ENCODE measurements at regions not wholly inside any gene's neighbourhood (a gene's known extent, or its start where the extent isn't known, plus 50 kb on each side); places are given as distances from the start of the nearest gene placed in this dataset.
"Not testable (repeated sequence)": the region's sequence is repeated elsewhere in the genome, so short reads cannot be mapped to it uniquely, and the experiment has no call there.

- intact Hi-C loops (cut with micrococcal nuclease): no loop called here
- ChIA-PET CTCF (interaction anchor here (0.5 to 1.1 kb wide), 3 partner anchors 12 to 321 kb away, joined by 3 read pairs; no protein-coding TSS in a partner anchor), POLR2A (no interaction called here)
- Mint-ChIP-seq H3K27ac (ENCODE audit: low read depth, unreplicated experiment) (no peak overlapping the region), H3K9me3 (ENCODE audit: unreplicated experiment) (peaks cover 7% of the 10 kb centered on the region), H3K4me1 (ENCODE audit: insufficient read depth, unreplicated experiment) (peaks cover 5% of the 10 kb centered on the region), H3K4me3 (ENCODE audit: unreplicated experiment) (no peak overlapping the region), H3K27me3 (ENCODE audit: insufficient read depth, unreplicated experiment) (no peaks in the 10 kb centered on the region), H3K36me3 (ENCODE audit: insufficient read depth, unreplicated experiment) (no peaks in the 10 kb centered on the region)
- DNase-seq (ENCODE audit: unreplicated experiment): no peak
- BruUV-seq (replicated peaks): no TSS peak
- TF ChIP-seq CTCF (IDR thresholded peaks at IDR 0.05; ENCODE audit: unreplicated experiment): no peak
Observed at GRCh38 chr5:120124961-120125360, 339.1 kb upstream of the PRR16 start.

GRCh38 chr5:120132347-120132746, 331.8 kb upstream of the PRR16 start:
- intact Hi-C loops (cut with micrococcal nuclease); POLR2A ChIA-PET; DNase-seq (ENCODE audit: unreplicated experiment): not testable (repeated sequence)

DNA sequence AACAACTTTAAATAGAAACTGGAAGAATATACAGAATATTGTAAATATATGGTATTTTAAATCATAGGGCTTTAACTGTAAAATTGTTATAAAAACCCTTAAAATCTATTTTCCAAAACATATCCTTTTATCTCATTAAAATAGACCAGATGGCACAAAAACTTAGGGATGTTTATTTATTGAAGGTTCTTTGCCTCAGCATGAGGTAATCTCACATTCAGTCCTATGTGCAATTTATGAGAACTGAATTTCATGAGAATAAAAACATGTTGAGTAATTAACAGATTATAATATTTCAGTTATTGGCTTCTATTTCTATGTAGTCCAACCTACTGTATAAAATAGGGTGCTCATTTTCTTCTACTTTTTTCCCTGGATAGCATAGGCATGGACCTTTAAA, 329.2 kb upstream of the PRR16 start:
- intact Hi-C loops (cut with micrococcal nuclease): no loop called here
- peak; percentile 33 for DNase-seq (ENCODE audit: unreplicated experiment)
- ChIA-PET POLR2A (interaction anchor here (0.6 kb wide), 1 partner anchor 587 kb away, joined by 3 read pairs; no protein-coding TSS in a partner anchor), CTCF (no interaction called here)
- no TSS peak for BruUV-seq (replicated peaks)
- TF ChIP-seq CTCF (IDR thresholded peaks at IDR 0.05; ENCODE audit: unreplicated experiment): no peak
- Mint-ChIP-seq H3K27me3 (ENCODE audit: insufficient read depth, unreplicated experiment) (no peaks in the 10 kb centered on the region), H3K9me3 (ENCODE audit: unreplicated experiment) (peaks cover 10% of the 10 kb centered on the region), H3K36me3 (ENCODE audit: insufficient read depth, unreplicated experiment) (no peaks in the 10 kb centered on the region), H3K27ac (ENCODE audit: low read depth, unreplicated experiment) (peak overlapping the region; percentile 57), H3K4me3 (ENCODE audit: unreplicated experiment) (no peak overlapping the region), H3K4me1 (ENCODE audit: insufficient read depth, unreplicated experiment) (peaks cover 20% of the 10 kb centered on the region)

More at GRCh38 chr5:120132347-120132746, 331.8 kb upstream of the PRR16 start:
- not testable (repeated sequence) for BruUV-seq (replicated peaks); H3K27ac Mint-ChIP-seq (ENCODE audit: low read depth, unreplicated experiment); H3K27me3 Mint-ChIP-seq (ENCODE audit: insufficient read depth, unreplicated experiment); H3K4me3 Mint-ChIP-seq (ENCODE audit: unreplicated experiment); H3K36me3 Mint-ChIP-seq (ENCODE audit: insufficient read depth, unreplicated experiment); H3K4me1 Mint-ChIP-seq (ENCODE audit: insufficient read depth, unreplicated experiment)
- peaks cover 17% of the 10 kb centered on the region for H3K9me3 Mint-ChIP-seq (ENCODE audit: unreplicated experiment)
- CTCF ChIA-PET: interaction anchor here (0.7 kb wide), 1 partner anchor 684 kb away, joined by 3 read pairs; no protein-coding TSS in a partner anchor

DNA sequence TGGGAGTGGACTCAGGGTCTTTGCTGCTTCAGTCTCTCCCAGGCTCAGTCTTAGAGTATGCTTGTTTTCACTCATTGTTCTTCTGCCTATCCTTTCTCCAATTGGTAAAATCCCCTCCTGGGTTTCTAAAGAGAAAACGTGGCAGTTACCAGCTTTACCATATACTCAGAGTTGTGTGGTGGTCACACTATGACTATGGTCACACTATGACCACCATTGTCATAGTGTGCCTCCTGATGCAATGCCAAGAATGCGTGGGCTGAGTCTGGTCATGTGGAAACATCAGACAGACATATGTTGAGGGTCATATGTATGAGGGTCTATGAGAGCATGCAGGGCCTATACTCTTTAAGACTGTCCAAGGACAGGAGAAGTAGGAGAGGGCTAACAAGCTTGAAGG, 326.5 kb upstream of the PRR16 start:
- H3K4me1 Mint-ChIP-seq (ENCODE audit: insufficient read depth, unreplicated experiment): peaks cover 34% of the 10 kb centered on the region
- no peaks in the 10 kb centered on the region for H3K9me3 Mint-ChIP-seq (ENCODE audit: unreplicated experiment)
- ChIA-PET CTCF (interaction anchor here (0.5 to 1.1 kb wide), 3 partner anchors 12 to 915 kb away, joined by 3 to 4 read pairs (median 3); no protein-coding TSS in a partner anchor), POLR2A (no interaction called here)
- H3K27me3 Mint-ChIP-seq (ENCODE audit: insufficient read depth, unreplicated experiment): no peaks in the 10 kb centered on the region
- intact Hi-C loops (cut with micrococcal nuclease): no loop called here
- BruUV-seq (replicated peaks): no TSS peak
- DNase-seq (ENCODE audit: unreplicated experiment): no peak
- H3K27ac Mint-ChIP-seq (ENCODE audit: low read depth, unreplicated experiment): peak overlapping the region; percentile 96
- no peak for TF ChIP-seq CTCF (IDR thresholded peaks at IDR 0.05; ENCODE audit: unreplicated experiment)
- H3K36me3 Mint-ChIP-seq (ENCODE audit: insufficient read depth, unreplicated experiment): no peaks in the 10 kb centered on the region
- no peak overlapping the region for H3K4me3 Mint-ChIP-seq (ENCODE audit: unreplicated experiment)

DNA sequence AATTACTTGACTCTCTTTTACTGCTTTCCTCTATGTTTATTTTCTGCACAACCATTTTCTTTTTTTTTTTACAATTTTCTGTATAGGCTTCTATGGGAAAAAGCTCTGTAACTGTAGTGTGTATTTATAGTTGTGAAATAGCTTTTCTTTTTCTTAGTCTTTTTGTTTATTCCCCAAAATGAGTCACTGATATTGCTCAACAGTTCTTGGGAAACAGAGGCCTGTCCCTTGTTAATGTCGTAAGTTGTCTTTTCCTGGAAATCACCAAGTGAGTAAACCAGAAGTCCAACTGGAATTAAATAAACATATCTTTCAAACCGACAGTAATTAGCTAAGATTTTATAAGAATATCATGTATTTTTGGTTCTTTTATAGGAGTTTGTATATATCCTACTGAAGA, 325.1 kb upstream of the PRR16 start:
- H3K27me3 Mint-ChIP-seq (ENCODE audit: insufficient read depth, unreplicated experiment): no peaks in the 10 kb centered on the region
- no peak for TF ChIP-seq CTCF (IDR thresholded peaks at IDR 0.05; ENCODE audit: unreplicated experiment)
- H3K36me3 Mint-ChIP-seq (ENCODE audit: insufficient read depth, unreplicated experiment): no peaks in the 10 kb centered on the region
- BruUV-seq (replicated peaks): no TSS peak
- DNase-seq (ENCODE audit: unreplicated experiment): peak; percentile 100
- H3K4me3 Mint-ChIP-seq (ENCODE audit: unreplicated experiment): no peak overlapping the region
- ChIA-PET CTCF (no interaction called here), POLR2A (interaction anchor here (0.6 to 1.4 kb wide), 12 partner anchors 10 to 1823 kb away, joined by 3 to 6 read pairs (median 3); partner anchors contain the start of gene SRFBP1)
- H3K27ac Mint-ChIP-seq (ENCODE audit: low read depth, unreplicated experiment): peak overlapping the region; percentile 96
- H3K9me3 Mint-ChIP-seq (ENCODE audit: unreplicated experiment): no peaks in the 10 kb centered on the region
- peaks cover 34% of the 10 kb centered on the region for H3K4me1 Mint-ChIP-seq (ENCODE audit: insufficient read depth, unreplicated experiment)
- intact Hi-C loops (cut with micrococcal nuclease): loop anchor here (1.0 kb wide), 2 partner anchors 21 to 319 kb away; no protein-coding TSS in a partner anchor
